HG03521 (cell line): ENCODE measurements at regions not wholly inside any gene's neighbourhood (a gene's known extent, or its start where the extent isn't known, plus 50 kb on each side); places are given as distances from the start of the nearest gene placed in this dataset.

Source experiments
- ATAC-seq: cut with Tn5 transposase; IDR thresholded peaks from one replicate; pipeline ENCODE4 v1.9.1; 2021; ENCODE audit warnings: mild to moderate bottlenecking, moderate library complexity; ENCODE audit not compliant: unreplicated experiment

DNA sequence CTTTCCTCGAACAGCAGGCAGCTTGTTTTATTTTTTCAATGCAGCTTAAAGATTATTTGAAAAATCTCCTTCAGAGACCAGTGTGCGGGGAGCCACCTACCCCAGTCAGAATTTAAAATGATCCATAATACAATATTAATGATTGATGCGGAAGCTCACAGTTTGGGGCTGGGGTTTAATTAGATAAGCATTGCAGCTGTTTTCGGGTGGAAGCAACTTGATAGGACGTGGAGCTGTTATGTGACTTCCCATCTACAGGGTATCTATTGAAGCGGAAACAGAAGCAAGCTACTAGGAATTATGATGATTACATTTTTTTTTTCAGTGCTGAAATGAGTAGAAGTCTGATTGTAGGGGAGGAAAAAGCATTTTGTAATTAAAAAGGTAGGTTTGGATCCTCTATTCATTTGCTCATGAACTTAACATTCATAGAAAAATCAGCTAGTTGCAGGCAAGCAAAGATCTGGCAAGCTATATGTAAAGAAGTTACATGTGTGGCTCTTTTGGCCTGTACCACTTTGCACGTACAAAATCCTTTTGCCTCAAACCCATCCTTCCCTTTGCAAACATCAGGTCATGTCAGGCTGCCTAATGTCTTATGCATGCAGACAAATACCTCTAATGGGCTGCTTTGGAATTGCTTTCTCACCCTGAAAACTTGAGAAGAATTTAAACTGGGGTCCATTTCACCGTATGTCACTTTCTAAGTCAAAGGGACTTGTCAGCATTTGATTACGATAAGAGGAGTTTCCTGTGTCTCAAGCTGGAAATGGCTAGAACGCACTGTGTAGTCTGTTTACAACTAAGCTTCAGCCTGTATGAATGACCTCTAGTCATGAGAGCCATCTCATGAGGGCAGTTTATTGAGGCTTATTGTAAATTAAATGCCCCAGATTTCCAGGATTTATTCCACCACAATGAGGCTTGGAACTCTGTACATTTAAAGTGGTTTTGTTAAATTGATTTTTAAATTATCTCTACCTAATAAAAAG, 267.1 kb upstream of the TMTC4 start:
- no peak for ATAC-seq

DNA sequence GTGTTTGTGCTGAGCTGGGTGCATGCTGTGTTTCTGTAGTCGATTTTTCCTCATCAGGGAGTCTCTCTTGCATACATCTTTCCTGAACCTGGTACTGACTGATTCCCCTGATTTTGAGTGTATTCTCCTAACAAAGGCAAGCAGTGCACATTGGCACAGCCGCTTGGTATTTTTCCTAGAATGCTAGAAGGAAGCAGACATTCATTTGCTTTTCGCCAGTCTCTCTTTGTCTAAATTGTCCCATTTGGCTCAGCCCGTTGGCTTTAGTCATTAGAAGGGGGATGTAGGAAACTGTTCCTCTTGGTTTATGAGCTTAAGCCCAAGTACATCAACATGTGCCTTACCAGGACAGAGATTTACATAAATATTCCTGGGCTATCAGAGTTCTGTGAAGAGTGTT, 266.1 kb upstream of the TMTC4 start:
- ATAC-seq = no peak

DNA sequence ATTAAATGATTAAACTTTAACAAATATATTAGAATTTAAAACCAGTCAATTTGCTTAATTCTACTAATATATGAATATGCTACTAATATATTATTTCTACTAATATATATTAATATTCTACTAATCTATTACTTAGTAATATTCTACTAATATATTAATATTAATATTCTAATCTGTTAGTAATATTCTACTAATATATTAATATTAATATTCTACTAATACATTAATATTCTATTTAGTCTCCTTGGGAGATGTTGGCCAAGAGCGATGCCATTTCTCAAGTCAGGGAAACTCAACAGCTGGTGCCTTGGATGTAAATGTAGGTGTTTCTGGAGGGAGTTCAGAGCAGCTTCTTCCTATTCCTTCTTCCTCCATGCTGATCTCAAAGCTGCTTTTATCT, 259.2 kb upstream of the TMTC4 start:
- ATAC-seq = no peak

DNA sequence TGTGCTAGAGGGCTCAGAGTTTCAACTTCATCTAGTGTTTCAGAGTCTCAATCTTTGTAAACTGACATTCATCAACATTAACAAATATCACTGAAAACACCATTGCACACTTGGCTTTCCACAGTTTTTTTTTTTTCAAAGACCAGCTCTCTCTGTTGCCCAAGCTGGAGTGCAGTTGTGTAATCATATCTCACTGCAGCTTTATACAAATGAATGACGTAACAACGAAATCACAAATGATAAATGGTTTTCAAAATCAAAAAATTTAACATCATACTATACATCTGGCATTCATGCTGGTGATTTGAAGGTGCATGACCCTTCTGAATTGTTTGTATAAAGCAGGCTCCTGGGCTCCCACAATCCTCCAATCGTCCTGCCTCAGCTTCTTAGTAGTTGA, 248.0 kb upstream of the TMTC4 start:
- ATAC-seq = no peak

DNA sequence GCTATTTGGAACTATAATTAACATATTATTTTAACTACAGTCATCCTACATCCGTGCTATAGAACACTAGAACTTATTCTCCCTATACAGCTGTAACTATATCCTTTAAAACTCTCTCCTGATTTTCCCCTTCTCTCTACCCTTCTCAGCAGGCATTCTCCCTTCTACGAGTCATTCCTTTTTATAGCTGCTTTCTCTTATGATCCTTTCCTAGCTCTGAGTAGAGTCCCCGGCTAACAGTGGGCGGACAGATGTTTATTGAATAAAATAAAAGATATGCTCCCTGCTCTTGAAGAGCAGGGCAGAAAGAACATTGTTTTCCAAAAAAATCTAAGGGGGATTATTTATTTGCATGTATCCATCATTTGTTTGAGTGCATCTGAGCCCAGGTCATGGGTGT, 246.5 kb upstream of the TMTC4 start:
- ATAC-seq = no peak

DNA sequence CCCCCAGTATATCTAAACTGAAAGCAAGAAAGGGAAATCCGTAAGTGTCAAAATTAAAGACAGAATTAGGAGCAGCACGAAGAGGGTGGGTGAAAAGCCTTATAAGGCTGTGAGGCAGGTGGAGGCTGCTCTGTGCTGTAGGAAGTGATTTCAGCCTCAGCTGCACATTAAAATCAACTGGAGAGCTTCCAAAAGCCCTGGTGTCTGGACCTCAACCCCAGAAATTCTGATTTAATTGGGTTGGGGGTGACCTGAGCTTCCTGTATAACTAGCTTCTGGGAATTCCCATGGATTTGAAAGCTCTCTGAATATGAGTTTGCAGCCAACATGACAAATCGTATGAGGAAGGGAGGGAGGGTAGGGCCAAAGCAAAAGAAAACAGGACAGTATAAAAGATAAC, 242.4 kb upstream of the TMTC4 start:
- ATAC-seq = no peak

DNA sequence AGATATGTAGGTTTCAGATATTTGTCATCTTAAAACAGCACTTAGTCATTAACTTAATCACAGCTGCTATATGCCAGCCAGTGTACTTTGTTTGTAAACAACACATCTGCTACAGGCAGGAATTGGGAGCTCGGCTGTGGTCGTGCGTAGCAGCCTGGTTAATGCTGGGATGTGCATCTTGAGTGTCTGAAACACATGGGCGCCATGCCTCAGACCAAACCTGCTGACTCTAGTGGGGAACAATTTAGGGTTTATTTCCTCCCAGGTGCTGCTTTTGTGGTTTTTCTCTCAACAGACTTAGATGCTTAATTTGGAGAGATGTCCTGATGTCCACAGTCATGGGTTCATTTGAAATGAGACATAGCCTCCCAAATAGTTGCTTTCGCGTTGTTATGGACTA, 238.5 kb upstream of the TMTC4 start:
- no peak for ATAC-seq

DNA sequence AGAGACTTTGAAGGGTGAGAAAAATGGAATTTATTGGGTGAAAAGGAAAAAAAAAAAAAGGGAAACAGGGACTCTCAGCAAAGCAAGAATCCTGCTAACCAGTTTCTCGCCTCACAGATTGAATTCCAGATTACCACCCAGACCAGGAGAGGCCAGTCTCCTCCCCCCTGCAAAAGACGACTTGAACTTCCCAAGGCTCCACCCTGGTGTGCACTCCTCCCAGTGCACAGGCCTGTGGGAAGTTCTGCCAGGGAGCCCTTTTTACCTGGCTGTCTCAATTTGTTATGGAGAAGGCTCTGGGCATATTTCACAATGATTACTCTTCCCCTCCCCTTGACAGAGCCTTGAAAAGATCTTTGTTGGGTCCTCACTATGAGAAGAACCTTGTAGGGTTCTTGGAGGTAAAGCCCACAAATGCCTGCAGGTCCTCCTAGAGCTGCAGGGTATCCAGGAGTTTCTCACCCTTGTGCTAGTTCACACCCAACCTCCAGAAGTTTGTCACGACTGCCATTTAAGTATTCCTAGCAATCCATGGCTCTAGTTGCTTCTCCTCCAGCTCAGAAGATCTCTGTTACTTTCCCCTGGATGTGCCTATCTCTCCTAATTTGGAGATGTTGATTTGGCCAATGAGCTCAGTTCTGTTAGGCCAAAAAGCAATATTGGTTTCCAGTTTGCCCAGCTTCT, 229.8 kb upstream of the TMTC4 start:
- ATAC-seq = no peak

DNA sequence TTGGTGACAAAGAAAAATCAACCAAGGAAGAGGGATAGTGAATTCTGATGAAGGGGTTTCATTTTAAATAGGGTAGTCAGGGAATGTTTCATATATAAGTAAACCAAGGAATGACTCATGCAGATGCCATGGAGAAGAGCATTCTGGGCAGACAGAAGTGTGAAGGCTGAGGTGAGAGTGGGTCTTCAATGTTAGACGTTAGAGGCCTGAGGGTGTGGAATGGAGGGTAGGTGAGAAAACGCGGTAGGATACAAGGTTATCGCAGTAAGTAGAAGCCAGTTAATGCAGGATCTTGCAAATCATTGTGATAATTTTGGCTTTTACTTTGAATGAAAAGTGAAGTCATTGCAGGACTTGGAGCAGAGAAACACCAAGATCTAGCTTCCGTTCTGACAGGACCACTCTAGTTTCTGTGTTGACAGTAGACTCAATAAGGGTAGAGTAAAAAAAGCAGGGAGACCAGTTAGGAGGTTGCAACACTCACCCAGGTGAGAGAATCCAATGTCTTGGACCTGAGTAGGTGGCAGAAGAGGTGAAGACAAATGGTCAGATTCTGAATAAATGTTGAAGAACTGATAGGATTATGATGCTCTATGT, 225.2 kb upstream of the TMTC4 start:
- no peak for ATAC-seq

DNA sequence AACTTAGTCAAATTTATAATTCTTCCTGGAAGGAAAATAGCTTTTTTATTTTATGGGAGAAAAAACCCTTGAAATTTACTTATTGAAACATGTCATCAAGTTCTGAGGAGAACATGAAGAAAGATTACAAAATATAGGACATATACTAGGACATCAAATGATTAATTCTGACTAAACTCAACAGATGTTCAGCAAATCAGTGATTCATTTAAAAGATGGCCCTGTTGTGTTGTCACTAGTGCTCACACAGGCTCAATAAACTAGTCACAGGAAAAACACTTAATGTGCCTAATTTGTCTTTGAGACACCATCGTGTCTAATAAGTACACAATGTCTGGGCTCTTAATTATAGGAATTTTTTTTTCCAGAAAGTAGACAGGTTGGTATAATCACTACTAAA, 223.8 kb upstream of the TMTC4 start:
- no peak for ATAC-seq

DNA sequence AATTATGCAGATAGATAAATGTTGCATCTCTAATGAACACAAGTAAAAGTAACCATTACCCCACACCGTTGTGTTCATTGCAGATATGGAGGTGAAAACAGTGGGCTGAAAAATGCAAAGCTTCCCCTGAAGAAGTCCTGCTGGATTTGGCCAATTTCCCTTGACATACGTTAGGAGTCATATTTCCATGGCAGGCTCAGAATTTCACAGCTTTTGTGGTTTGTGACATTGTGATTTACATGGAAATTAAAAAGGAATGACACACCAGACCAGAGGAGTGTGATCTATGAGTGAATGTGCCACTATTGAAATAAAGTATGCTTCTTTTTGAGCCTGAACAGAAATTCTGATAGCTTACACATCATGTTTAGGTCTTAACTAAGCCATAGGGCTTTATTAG, 221.1 kb upstream of the TMTC4 start:
- ATAC-seq = no peak

DNA sequence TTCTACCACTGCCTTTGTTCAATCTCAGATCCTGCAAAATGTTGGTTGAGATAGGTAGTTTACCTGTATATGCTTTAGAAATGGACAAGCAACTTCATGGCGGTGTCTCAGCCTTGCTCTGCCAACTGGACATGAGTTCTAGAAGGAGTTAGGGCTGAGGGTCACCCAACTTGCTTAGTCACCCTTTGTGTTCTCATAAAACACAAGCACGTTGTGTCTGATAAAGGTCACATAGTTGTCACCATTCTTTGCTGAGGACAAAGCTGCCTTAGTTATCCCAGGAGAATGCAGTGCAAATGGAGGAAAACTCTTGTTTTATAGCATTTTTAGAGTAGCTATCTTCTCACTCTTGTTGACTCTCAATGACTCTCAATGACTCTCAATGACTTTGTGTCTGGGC, 218.4 kb upstream of the TMTC4 start:
- no peak for ATAC-seq

DNA sequence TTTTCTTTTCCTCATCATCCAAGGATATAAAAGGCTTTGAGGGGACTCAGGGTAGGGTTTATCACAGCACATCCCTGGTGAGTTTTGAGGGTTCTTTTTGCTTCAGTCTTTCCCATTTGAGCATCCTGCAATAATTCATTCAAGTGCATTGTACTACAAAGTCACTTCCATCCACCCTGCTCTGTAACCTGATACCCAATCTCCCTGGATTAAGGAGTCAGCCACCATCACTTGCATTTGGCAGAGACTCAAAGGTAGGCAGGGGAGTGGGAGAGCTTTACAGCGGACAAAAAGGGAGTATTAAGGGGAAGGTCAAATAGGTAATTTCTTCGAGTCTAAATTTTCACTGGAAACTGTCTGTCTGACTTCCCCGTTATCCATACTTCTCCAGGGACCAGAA, 216.1 kb upstream of the TMTC4 start:
- no peak for ATAC-seq

DNA sequence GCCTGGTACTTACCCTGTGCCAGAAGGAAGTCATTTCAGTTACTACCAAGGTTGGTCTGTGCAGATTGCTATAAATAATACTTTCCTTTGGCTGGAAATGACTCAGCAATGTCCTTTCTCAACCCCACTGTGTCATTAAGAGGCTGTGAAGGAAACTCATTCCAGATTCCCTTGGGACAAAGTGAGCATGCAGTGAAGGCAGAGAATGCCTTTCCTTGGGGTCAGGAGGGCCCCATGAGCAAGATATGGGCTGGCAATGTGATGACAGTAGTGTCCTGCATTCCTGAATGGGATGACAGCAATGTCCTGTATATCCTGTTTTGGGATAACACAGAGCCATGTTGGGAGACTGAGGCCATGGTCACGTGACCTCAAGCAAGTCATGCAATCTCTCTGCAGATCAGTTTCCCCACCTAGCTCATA, 213.1 kb upstream of the TMTC4 start:
- ATAC-seq = no peak

DNA sequence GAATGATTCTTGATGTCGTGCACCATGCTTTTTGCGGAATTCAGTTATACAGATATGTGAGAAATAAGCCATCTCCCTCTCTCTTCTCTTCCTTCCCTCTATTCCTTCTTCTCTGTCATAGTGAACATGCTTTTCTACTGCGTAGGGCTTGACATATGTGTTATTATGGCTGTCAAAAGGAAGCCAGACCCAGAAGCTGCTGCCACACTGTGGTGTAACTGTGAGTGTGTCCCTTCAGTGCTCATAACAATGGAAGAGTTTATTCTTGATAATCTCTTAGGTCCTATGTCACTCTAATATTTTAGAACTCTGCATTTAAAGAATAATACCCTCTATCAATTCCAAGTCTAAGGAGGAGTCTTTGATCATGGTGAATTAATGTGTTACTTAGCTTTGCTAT, 208.9 kb upstream of the TMTC4 start:
- ATAC-seq = no peak

DNA sequence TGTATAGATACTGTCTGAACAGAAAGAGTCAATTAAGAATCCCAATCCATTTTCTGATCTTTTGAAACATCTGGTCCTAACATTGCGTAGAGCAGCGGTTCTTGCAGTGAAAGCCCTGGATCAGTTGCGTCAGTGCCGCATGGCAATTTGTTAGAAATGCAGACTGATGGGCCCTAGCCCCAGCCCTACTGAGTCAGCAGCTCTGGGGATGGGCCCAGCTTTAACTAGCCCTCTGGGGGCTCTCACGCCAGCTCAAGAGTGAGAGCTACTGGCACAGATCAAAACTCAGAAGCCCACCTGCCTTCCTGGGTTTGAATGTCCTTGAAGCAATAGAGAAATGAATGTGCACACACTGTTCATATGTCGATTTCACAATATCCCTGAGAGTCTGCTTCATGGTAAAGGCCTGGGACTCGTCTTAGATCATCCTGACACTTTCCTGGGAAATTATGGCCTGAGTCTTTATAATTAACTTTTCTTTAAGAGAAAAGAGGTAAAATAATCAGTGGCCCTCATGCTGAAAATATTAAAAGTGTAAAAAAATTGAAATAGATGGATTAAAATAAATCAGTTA, 206.8 kb upstream of the TMTC4 start:
- ATAC-seq = no peak

DNA sequence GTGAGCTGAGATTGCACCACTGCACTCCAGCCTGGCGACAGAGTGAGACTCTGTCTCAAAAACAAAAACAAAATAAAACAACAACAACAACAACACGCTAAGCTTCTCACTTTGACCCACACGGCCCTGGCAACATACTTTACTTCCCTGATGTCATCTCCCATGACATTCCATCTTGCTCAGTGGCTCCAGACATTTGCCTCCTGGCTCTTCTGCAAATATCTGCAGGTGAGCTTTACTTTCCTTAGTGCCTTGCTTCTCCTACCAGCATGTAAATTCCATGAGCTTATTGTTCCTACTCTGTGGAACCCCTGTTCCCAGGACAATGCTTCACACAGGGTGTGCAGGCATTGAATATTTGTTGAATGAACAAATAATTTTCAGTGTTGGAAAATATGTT, 205.6 kb upstream of the TMTC4 start:
- ATAC-seq = no peak

DNA sequence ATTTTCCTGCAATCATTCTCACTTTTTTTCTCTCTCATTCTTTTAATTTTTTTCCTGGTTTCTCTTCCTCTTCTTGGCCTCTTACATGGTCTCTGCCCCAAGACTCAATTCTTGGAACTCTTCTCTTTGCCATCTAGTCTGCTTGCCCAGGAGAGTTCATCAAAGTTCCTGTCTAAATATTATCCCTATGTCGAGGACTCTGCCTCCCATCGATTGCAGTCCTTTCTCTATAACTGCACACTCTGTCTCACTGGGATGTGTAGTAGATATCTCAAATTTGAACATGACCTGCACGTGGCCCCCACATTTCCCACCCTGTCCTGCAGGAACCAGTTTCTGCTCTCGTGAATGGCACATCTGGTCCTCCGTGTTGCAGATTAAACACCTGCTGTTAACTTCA, 204.7 kb upstream of the TMTC4 start:
- ATAC-seq = no peak

DNA sequence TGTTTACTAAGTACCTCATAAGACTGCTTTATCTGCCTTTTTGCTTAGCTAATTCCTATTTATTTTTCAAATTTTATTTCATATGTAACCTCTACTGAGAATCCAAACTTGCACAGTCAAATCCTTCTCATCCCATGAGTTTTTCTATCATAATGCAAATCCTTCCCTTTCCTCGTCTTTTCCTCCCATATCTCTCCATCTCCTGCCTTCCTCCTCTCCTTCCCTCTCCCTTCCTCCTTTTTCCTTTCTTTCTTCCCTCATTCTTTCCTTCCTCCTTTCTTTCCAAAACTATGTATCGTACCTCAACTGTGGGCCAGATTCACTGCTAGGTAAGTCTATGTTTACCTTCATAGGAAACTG, 201.4 kb upstream of the TMTC4 start:
- ATAC-seq = no peak

DNA sequence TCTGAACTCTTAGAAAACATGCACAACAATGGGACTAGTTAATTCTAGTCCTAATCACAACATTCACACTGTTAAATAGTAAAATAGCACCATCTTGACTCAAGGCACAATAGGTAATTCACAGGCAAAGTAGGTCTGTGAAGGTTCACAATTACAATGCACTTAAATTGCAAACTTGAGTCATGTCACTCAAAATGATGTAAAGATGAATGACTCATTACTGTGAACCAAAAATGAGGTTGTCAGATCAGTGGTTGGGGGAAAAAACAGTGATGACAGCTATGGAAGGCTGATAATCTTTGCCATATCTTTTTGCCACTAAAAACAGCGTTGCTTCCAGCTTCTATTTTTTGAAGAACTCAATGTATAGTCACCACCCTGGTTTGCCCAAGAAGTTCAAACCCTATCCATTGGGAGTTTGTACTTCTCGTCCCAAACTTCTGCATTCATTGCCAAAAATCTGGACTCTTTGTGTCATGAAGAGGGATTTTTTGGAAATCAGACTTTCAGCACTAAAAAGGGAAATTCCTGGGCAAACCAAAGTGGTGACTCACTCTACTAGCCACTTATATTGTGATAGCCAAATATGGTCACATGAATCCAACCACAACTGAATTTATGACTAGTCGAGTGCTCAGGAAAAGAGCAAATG, 200.9 kb upstream of the TMTC4 start:
- no peak for ATAC-seq

DNA sequence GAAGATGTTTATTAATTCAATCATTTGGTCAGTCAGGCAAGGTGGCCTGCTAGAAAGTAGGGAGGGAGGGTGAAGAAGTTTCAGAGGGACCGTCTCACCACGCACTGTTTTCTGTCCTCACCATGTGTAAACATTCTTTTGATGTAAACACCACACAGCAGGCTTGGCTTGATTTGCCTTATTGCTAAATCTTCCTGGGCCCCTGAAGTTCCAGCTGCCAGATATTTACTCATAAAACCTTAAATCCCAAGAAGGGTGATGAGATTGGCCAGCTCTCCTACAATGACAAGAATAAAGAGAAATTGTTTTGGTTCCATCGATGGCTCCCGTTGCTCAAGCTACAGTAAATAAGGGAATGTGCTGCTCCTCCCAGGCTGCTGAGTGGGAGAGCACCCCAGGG, 198.2 kb upstream of the TMTC4 start:
- no peak for ATAC-seq
